ENCODE measurements at regions not wholly inside any gene's neighbourhood (a gene's known extent, or its start where the extent isn't known, plus 50 kb on each side); places are given as distances from the start of the nearest gene placed in this dataset.

GRCh38 chr4:85407546-85407945 lies 67.4 kb upstream of the ARHGAP24 start:
- no peak for DNase-seq

- DNase-seq = no peak
These were observed 66.6 kb upstream of the ARHGAP24 start for GRCh38 chr4:85408301-85408700.

GRCh38 chr4:85409251-85409650 lies 65.7 kb upstream of the ARHGAP24 start:
- DNase-seq = no peak

GRCh38 chr4:85411386-85411785 lies 63.6 kb upstream of the ARHGAP24 start:
- no peak for DNase-seq

GRCh38 chr4:85414972-85415371 lies 60.0 kb upstream of the ARHGAP24 start:
- DNase-seq = no peak

- DNase-seq = no peak
These were observed 58.9 kb upstream of the ARHGAP24 start for GRCh38 chr4:85416094-85416493.

- DNase-seq = no peak
These were observed 55.8 kb upstream of the ARHGAP24 start for GRCh38 chr4:85419103-85419502.

- DNase-seq = no peak
These were observed 54.1 kb upstream of the ARHGAP24 start for GRCh38 chr4:85420831-85421230.

GRCh38 chr4:85423431-85423830 lies 51.5 kb upstream of the ARHGAP24 start:
- DNase-seq = no peak
